ENCODE measurements at regions not wholly inside any gene's neighbourhood (a gene's known extent, or its start where the extent isn't known, plus 50 kb on each side); places are given as distances from the start of the nearest gene placed in this dataset.

GRCh38 chr3:94310341-94311135, 247.7 kb downstream of the NSUN3 start:
- Histone ChIP-seq H3K4me1 (no peaks in the 10 kb centered on the region), H3K27ac (no peak overlapping the region), H3K4me3 (no peak overlapping the region), H3K27me3 (ENCODE audit: insufficient read depth in 3 of 3, low read length in 2 of 3) (no peaks in the 10 kb centered on the region), H3K36me3 (ENCODE audit: insufficient read depth in 1 of 2, low read depth in 1 of 2) (no peaks in the 10 kb centered on the region), H3K9me3 (no peaks in the 10 kb centered on the region)
- 59 to 68% (median 63%) methylated on average over 5 of the region's 5 CpGs for WGBS, 3 donors
- ATAC-seq (no peak), DNase-seq (no peak)
- intact Hi-C loops (cut with DNase I), result no loop called here
- TF ChIP-seq CTCF (IDR thresholded peaks at IDR 0.05), result no peak

- DNase-seq, result no peak
- no peak for TF ChIP-seq CTCF (IDR thresholded peaks at IDR 0.05)
- Histone ChIP-seq H3K4me1 (no peaks in the 10 kb centered on the region), H3K27ac (no peak overlapping the region), H3K9me3 (no peaks in the 10 kb centered on the region), H3K36me3 (ENCODE audit: insufficient read depth in 1 of 2, low read depth in 1 of 2) (no peaks in the 10 kb centered on the region), H3K27me3 (ENCODE audit: insufficient read depth in 3 of 3, low read length in 2 of 3) (no peaks in the 10 kb centered on the region), H3K4me3 (no peak overlapping the region)
- WGBS, 3 donors, result 57 to 69% (median 67%) methylated on average over 3 of the region's 3 CpGs
- intact Hi-C loops (cut with DNase I), result no loop called here
- ATAC-seq, result no peak
Observed at GRCh38 chr3:94311651-94312050, 248.8 kb downstream of the NSUN3 start.

- H3K4me3 ChIP-seq, result no peak overlapping the region
- H3K4me1 ChIP-seq, result no peaks in the 10 kb centered on the region
- WGBS, 3 donors, result 85 to 87% (median 86%) methylated on average over 2 of the region's 2 CpGs
- intact Hi-C loops (cut with DNase I), result no loop called here
- H3K36me3 ChIP-seq (ENCODE audit: insufficient read depth in 1 of 2, low read depth in 1 of 2), result no peaks in the 10 kb centered on the region
- ATAC-seq (no peak), DNase-seq (no peak)
- no peak overlapping the region for H3K27ac ChIP-seq
- H3K27me3 ChIP-seq (ENCODE audit: insufficient read depth in 3 of 3, low read length in 2 of 3), result no peaks in the 10 kb centered on the region
- no peaks in the 10 kb centered on the region for H3K9me3 ChIP-seq
- TF ChIP-seq CTCF (IDR thresholded peaks at IDR 0.05), result no peak
Observed at GRCh38 chr3:94314218-94314883, 251.5 kb downstream of the NSUN3 start.

GRCh38 chr3:94317017-94317416, 254.2 kb downstream of the NSUN3 start:
- Histone ChIP-seq H3K4me1 (no peaks in the 10 kb centered on the region), H3K4me3 (no peak overlapping the region), H3K36me3 (ENCODE audit: insufficient read depth in 1 of 2, low read depth in 1 of 2) (no peaks in the 10 kb centered on the region), H3K9me3 (no peaks in the 10 kb centered on the region), H3K27me3 (ENCODE audit: insufficient read depth in 3 of 3, low read length in 2 of 3) (no peaks in the 10 kb centered on the region), H3K27ac (no peak overlapping the region)
- intact Hi-C loops (cut with DNase I), result no loop called here
- ATAC-seq (no peak), DNase-seq (no peak)
- TF ChIP-seq CTCF (IDR thresholded peaks at IDR 0.05), result no peak
- WGBS, 3 donors, result 43 to 72% (median 51%) methylated on average over 1 of the region's 1 CpG
